ENCODE measurements at regions not wholly inside any gene's neighbourhood (a gene's known extent, or its start where the extent isn't known, plus 50 kb on each side); places are given as distances from the start of the nearest gene placed in this dataset.

DNA sequence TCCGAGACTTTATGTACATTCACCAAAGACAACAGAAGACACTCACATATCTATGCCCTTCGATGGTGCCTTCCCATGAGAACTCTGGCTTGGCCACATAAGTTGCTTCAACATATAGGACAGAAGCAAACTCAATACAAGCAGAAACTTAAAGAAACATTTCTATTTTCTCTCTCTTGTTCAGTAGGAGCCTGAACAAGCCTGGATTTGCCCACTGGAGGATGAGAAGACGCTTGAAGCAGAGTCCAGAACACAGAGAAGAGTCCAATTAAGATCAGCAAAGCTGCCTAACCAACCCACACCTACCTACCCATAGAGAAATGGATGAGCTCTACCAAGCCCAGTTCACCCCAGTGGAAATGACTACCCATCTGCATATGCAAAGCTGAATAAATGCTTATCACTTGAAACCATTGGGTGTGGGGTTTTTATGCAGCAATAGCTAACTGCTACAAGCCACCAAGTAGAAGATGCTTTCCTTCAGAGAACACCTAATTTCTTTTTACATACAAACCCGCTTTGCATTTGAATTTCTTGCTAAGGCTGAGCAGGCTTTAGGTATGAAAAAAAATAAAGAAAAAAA is 337.9 kb upstream of the DYNLRB2 start:
- TF ChIP-seq POLR2A (IDR thresholded peaks at IDR 0.05; ENCODE audit: low read depth, low read length): no peak
- no peak for TF ChIP-seq POU2F2 (IDR thresholded peaks at IDR 0.05; ENCODE audit: low read depth, low read length)
- TF ChIP-seq POLR2AphosphoS5 (IDR thresholded peaks at IDR 0.05; ENCODE audit: low read depth, low read length): no peak
- TF ChIP-seq TAF1 (IDR thresholded peaks at IDR 0.05; ENCODE audit: low read depth, low read length): no peak
- no peak for TF ChIP-seq SPI1 (IDR thresholded peaks at IDR 0.05; ENCODE audit: low read depth, low read length)
- TF ChIP-seq PAX5 (IDR thresholded peaks at IDR 0.05; ENCODE audit: insufficient read depth, low read length, severe bottlenecking): no peak
